A673 (cell line): ENCODE measurements at regions not wholly inside any gene's neighbourhood (a gene's known extent, or its start where the extent isn't known, plus 50 kb on each side); places are given as distances from the start of the nearest gene placed in this dataset.

ENCODE experiments used
- BruUV-seq: library from RNA; stranded (reverse); fragments of 400-500 nt; replicated peaks from 2 replicates; lab custom pipeline; 2021; lab: Mats Ljungman, UMichigan
- CTCF ChIA-PET: fragments of 300-600 bp; sonication (Branson Sonifier 250); formaldehyde crosslinking; loops from one replicate; lab custom pipeline; 2022; ENCODE audit warnings: antibody characterized with exemption; lab: Charles Lee
- POLR2A ChIA-PET: fragments of 300-600 bp; sonication (Branson Sonifier 250); formaldehyde crosslinking; loops from one replicate; lab custom pipeline; 2022; ENCODE audit warnings: antibody characterized with exemption; ENCODE audit not compliant: low non-redundant PET; lab: Charles Lee
- DNase-seq: peaks from one replicate; pipeline ENCODE4 v3.0.0-alpha.2; 2015; ENCODE audit warnings: low spot score
- H3K27ac ChIP-seq: fragments of 200-600 bp; sonication (generic); 2 replicates; pipeline ENCODE4 v1.5.1; 2016; ENCODE audit warnings: mixed run types, low read depth, mild to moderate bottlenecking, mixed read lengths, antibody characterized with exemption, low read length; ENCODE audit not compliant: poor library complexity, severe bottlenecking
- H3K27me3 ChIP-seq: fragments of 200-600 bp; sonication (generic); replicated peaks from 2 replicates; pipeline ENCODE4 v1.6.1; 2017; ENCODE audit warnings: mixed run types, low read depth, mild to moderate bottlenecking, mixed read lengths, antibody characterized with exemption, low read length; ENCODE audit not compliant: insufficient read depth, poor library complexity
- H3K36me3 ChIP-seq: fragments of 200-600 bp; sonication (generic); 2 replicates; pipeline ENCODE4 v1.6.1; 2016; ENCODE audit warnings: mixed run types, mild to moderate bottlenecking, mixed read lengths, antibody characterized with exemption, low read length; ENCODE audit not compliant: insufficient read depth, poor library complexity, severe bottlenecking
- H3K4me1 ChIP-seq: fragments of 200-600 bp; sonication (generic); 2 replicates; pipeline ENCODE4 v1.6.1; 2017; ENCODE audit warnings: mixed run types, mild to moderate bottlenecking, mixed read lengths, antibody characterized with exemption, low read length; ENCODE audit not compliant: insufficient read depth, poor library complexity, severe bottlenecking
- H3K4me3 ChIP-seq: fragments of 200-600 bp; sonication (generic); 2 replicates; pipeline ENCODE4 v1.5.1; 2016; ENCODE audit warnings: low read depth, mixed run types, mild to moderate bottlenecking, mixed read lengths, low read length; ENCODE audit not compliant: poor library complexity, severe bottlenecking
- H3K9me3 ChIP-seq: fragments of 200-600 bp; sonication (generic); 2 replicates; pipeline ENCODE4 v1.6.1; 2016; ENCODE audit warnings: mixed run types, low read depth, mild to moderate bottlenecking, mixed read lengths, antibody characterized with exemption, low read length; ENCODE audit not compliant: poor library complexity, severe bottlenecking
- CTCF ChIP-seq: fragments of 300-800, 200-600 bp; sonication (generic); conservative IDR thresholded peaks from 2 replicates; pipeline ENCODE4 v1.5.1; 2017; ENCODE audit warnings: low read depth, mild to moderate bottlenecking, antibody characterized with exemption, low read length, moderate library complexity, mixed read lengths
- EZH2 ChIP-seq: fragments of 200-600 bp; sonication (generic); IDR thresholded peaks from 2 replicates; pipeline ENCODE4 v1.6.1; 2017; ENCODE audit warnings: borderline replicate concordance, low read depth, mild to moderate bottlenecking, mixed read lengths, antibody characterized with exemption, low read length; ENCODE audit not compliant: poor library complexity, severe bottlenecking
- intact Hi-C: fragments of 100-400 bp; cut with micrococcal nuclease; formaldehyde crosslinking; loops from one replicate; pipeline ENCODE4 v1.10.0; 2022; ENCODE audit not compliant: unreplicated experiment

GRCh38 chr5:30627945-30628344, 565.5 kb upstream of the CDH6 start:
- peaks cover 13% of the 10 kb centered on the region for H3K9me3 ChIP-seq
- no peak overlapping the region for H3K4me3 ChIP-seq
- BruUV-seq, result no TSS peak
- no peaks in the 10 kb centered on the region for H3K4me1 ChIP-seq
- no peak overlapping the region for H3K27ac ChIP-seq
- ChIA-PET CTCF (no interaction called here), POLR2A (no interaction called here)
- no peak for DNase-seq
- intact Hi-C loops, result no loop called here
- no peaks in the 10 kb centered on the region for H3K36me3 ChIP-seq
- no peak for TF ChIP-seq CTCF
- no peak for TF ChIP-seq EZH2
- H3K27me3 ChIP-seq, result no peaks in the 10 kb centered on the region

- CTCF ChIA-PET, result no interaction called here
- intact Hi-C loops, result no loop called here
- Histone ChIP-seq H3K27me3 (no peaks in the 10 kb centered on the region), H3K9me3 (peaks cover 13% of the 10 kb centered on the region), H3K36me3 (no peaks in the 10 kb centered on the region), H3K27ac (no peak overlapping the region), H3K4me3 (no peak overlapping the region), H3K4me1 (no peaks in the 10 kb centered on the region)
- TF ChIP-seq EZH2, result no peak
- TF ChIP-seq CTCF, result no peak
- no TSS peak for BruUV-seq
- no peak for DNase-seq
- POLR2A ChIA-PET, result no interaction called here
Measured at GRCh38 chr5:30626557-30626956, 566.9 kb upstream of the CDH6 start.

GRCh38 chr5:30620481-30621085, 572.9 kb upstream of the CDH6 start:
- ChIA-PET CTCF (interaction anchor here (0.7 kb wide), 1 partner anchor 294 kb away, joined by 4 read pairs; no protein-coding TSS in a partner anchor), POLR2A (no interaction called here)
- H3K27me3 ChIP-seq, result no peaks in the 10 kb centered on the region
- peaks cover 5% of the 10 kb centered on the region for H3K9me3 ChIP-seq
- TF ChIP-seq EZH2, result no peak
- no TSS peak for BruUV-seq
- no peak for DNase-seq
- intact Hi-C loops, result no loop called here
- no peaks in the 10 kb centered on the region for H3K36me3 ChIP-seq
- H3K4me1 ChIP-seq, result no peaks in the 10 kb centered on the region
- H3K27ac ChIP-seq, result no peak overlapping the region
- no peak overlapping the region for H3K4me3 ChIP-seq

GRCh38 chr5:30608501-30608900, 585.0 kb upstream of the CDH6 start:
- BruUV-seq, result no TSS peak
- Histone ChIP-seq H3K4me1 (peaks cover 9% of the 10 kb centered on the region), H3K27me3 (no peaks in the 10 kb centered on the region), H3K4me3 (no peak overlapping the region), H3K36me3 (no peaks in the 10 kb centered on the region), H3K27ac (no peak overlapping the region), H3K9me3 (no peaks in the 10 kb centered on the region)
- DNase-seq, result no peak
- TF ChIP-seq CTCF, result no peak
- no peak for TF ChIP-seq EZH2
- ChIA-PET POLR2A (interaction anchor here (0.6 kb wide), 1 partner anchor 35 kb away, joined by 3 read pairs; no protein-coding TSS in a partner anchor), CTCF (no interaction called here)
- intact Hi-C loops, result no loop called here
